Activated CD8-positive, alpha-beta memory T cell treated with anti-CD3 and anti-CD28 coated beads, Interleukin-2, amount 50 U/mL, for 24 hours (primary cell): ENCODE measurements at regions not wholly inside any gene's neighbourhood (a gene's known extent, or its start where the extent isn't known, plus 50 kb on each side); places are given as distances from the start of the nearest gene placed in this dataset.

Source experiments
- DNase-seq: peaks from one replicate; pipeline ENCODE4 v3.0.0-alpha.2; 2020; ENCODE audit errors: extremely low read depth

DNA sequence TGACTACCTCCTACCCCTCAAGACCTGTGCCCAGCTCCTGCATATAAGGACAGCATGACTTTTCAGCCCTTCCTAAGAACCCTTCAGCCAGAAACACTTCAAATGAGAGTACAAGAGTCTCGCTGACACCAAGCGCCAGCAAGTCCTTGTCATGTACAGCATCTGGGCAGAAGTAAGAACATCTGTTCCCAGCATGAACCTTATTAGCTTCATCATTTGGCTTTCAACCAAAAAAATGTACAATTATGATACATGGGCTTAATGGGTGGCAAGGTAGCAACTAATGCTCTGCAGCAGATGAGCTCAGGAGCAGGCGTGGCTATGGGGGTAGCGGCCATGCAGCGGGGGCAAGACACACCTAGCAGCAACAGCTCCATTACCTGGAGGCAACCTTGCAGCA lies 487.6 kb downstream of the COG6 start:
- no peak for DNase-seq

DNA sequence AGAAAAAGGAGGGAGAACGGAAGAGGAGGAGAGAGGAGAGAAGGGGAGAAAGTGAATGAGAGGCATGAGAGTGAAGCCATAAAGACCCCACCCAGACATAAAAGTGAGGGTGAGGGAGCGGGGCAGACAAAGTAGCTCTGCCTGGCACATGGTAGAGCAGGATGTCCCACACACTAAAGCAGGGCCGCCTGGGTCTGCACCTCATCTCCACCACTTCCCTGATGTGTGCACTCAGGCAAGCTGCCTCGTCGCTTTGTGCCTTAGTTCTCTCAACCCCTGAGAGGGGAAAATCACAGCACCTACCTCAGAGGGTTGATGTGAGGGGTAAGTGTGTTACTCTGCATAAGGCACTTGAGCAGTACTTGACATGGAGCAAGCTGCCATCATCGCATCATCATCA lies 488.1 kb downstream of the COG6 start:
- no peak for DNase-seq

DNA sequence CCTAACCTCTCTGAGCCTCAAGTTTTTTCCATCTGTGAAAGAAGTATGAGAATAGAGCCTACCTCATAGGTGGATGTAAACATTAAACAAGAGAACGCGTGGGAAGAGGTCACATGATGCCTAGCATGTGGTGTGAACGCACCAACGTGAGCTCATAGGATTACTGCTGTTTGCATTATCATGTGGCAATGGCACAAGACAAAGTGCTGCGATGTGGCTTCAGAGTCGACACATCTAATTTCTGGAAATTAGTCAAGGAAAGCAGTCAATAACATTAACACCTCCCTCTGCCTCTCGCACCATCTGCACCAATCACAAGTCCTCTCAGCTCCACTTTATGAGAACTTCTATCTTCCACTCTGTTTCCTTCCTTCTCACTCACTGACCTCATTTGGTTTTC lies 489.7 kb downstream of the COG6 start:
- DNase-seq, result no peak

DNA sequence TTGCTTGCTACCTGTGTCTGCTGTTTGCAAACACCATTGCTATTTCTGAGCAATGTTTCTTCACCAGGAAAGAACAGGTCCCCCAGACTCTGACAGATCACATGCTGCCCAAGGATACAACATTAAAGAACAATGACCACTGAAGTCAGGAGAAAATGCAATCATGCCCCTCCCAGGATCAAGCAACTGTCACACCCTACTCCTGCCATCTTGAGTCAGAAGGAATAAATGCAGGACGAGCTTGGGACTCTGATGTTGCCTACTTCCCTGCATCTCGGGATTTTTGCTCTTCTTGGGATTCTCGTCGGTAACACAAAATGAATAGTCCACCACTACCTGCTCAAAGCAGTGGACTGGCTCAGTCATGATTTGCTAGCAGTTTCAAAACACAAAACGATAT lies 490.6 kb downstream of the COG6 start:
- no peak for DNase-seq

DNA sequence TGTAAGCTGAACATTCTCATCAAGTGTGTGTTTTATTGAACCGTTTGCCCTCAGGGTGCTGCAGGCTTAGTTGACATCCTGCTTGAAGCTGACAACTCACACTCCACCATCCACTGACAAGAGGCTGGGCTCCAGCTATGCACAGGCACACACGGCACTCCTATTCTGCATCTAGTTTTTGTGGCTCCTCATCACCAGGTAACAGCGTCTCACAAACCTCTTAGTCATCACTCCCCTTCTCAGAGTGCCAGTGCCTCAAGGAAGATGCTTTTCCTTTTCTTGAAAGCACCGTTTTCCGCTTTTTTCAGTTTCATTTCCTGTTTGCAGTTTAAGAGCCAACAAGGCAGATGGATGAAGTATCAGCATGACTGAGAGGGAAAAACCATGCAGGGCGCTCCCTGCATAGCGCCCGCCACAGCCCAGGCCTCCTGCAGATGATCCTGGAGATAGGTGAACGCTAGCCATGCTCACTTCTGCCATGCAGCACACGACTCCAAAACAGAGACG lies 491.2 kb downstream of the COG6 start:
- no peak for DNase-seq

DNA sequence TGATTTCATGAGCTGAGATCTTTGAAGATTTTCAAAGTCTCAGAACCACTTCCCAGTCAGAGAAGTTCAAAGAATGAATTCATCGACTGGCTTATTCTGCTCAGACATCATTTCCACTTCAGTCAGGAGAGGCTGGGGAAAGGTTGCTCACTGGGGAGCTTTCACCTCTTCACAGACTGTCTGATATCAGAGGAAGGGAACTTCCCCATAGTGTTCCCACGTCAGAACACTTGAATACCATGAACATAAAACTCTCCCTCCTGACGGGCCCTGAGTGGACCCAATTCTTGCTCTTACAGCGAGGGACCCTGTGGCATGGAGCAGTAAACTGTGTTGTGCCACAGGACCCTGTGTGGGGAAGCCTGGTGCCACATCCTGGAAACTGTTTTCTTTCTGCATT lies 492.6 kb downstream of the COG6 start:
- no peak for DNase-seq

- DNase-seq, result no peak
Measured at GRCh38 chr13:40148742-40149141, 493.3 kb downstream of the COG6 start.

DNA sequence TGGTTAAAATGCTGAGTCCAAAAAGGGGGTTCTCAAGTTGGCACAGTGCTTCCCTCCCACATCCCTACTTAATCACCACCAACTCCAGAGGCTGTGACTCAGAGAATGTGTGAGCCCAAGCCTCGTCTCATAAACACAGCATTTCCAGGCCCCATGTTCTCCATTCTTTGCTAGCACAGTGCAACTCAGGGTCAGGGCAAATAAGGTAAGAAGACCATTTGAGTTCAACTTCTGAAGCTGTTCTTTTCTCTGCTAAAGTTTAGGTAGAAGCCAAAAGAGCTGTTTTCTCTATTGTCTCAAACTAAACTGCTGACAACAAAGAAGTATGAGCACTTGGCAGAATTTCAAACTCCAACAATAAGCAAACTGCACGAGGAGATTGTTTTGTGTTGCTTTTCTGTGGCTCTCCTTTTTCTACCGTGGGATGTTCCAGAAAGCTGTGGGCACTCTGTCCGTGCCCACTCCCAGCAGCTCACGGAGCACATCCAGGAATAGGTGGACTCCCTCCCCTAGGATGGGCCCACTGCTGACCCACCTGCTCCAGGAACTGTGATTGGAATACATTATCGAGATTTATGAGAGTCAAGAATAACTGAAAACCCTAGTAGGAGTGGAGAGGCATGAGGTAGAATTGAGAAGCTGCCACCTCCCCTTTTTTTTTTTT lies 494.3 kb downstream of the COG6 start:
- no peak for DNase-seq

DNA sequence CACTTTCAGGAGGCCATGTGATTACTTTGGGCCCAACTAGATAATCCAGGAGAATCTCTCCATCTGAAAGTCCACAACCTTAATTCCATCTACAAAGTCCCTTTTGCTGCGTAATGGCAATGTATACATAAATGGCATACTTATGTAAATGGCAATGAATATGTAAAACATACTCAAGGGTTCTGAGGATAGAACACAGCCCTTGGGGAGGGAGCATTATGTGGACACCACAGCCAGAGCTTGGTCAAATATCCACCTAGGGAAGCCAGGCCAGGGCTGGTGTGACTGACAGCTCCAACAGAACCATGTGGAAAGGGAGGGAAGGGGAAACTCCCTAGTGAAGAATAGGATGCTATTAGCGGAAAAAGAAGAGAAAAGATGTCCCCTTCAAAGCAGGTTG lies 496.2 kb downstream of the COG6 start:
- no peak for DNase-seq

GRCh38 chr13:40152145-40152544 lies 496.7 kb downstream of the COG6 start:
- no peak for DNase-seq

DNA sequence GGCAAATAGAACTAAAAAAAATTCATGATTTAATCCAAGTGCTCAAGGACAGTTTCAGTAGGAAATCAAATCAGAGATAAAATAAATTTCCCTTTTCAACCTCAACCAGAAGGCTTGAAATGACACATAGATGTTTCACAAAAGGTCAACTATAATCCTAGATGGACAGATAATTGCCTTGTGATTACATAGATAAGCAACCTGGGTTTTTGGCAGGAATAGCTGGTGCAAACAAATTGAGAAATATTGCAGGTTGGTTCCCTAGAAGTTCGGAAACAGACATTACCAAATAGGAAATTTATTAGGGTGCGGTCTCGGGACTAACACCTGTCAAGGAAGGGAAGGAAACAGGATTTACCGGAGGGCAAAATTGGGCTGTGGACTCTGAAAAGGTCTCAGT lies 497.5 kb downstream of the COG6 start:
- no peak for DNase-seq

DNA sequence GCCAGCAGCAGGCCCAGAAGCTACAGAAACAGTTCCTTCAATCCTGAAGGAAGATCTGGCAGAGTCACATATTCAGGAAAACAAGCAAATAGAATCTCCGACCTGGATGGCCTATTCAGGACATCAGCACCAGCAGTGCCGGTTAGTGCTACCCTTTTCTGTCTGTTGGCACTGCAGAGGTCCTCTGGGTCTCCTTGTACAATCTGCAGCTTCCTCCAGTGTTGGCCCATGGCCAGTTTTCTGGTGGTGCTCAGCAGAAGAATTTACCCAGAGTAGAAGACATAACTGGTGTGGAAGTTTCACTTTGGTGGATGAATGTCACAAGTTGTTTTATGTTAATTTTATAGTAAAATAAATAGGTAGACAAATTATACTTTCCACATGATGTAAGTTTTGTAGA lies 498.1 kb downstream of the COG6 start:
- DNase-seq, result no peak

DNA sequence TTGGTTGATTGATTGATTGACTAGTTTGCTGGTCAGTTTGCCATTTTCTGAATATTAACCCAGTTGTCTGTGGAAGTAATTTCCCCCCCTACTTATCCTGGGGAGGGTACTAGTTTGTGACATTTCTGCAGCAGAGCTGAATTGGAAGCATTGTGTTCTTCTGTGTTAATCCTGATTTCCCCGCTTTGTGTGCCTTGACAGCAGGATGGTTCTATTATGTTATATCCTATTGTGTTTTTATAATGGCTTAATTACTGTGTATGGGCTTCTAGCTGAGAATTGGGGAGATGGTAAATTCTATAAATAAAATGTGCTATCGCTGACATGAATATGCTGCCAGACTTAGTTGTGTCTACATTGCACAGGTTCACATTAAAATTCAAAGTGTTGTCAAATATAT lies 499.7 kb downstream of the COG6 start:
- no peak for DNase-seq

- DNase-seq, result no peak
Measured at GRCh38 chr13:40158218-40158617, 502.8 kb downstream of the COG6 start.

DNA sequence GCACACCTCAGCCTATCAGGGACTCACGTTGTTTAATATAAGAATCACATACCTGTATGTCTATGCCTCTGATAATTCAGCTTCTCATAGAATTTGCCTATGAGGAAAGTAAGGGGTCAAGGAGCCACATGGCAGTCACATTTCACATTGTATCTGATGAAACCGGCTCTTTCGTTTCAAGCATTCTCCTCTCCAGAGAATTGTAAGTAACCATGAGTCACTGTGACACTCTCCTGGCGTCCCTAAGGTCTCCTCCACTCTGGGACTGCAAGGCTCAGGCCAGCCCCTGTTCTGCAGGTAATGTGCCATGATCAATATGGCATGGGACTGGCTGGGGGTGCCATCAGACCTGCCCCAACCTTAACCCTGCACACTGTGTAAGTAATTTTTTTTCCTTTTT lies 503.3 kb downstream of the COG6 start:
- DNase-seq, result no peak

GRCh38 chr13:40159736-40160135 lies 504.3 kb downstream of the COG6 start:
- DNase-seq, result no peak

DNA sequence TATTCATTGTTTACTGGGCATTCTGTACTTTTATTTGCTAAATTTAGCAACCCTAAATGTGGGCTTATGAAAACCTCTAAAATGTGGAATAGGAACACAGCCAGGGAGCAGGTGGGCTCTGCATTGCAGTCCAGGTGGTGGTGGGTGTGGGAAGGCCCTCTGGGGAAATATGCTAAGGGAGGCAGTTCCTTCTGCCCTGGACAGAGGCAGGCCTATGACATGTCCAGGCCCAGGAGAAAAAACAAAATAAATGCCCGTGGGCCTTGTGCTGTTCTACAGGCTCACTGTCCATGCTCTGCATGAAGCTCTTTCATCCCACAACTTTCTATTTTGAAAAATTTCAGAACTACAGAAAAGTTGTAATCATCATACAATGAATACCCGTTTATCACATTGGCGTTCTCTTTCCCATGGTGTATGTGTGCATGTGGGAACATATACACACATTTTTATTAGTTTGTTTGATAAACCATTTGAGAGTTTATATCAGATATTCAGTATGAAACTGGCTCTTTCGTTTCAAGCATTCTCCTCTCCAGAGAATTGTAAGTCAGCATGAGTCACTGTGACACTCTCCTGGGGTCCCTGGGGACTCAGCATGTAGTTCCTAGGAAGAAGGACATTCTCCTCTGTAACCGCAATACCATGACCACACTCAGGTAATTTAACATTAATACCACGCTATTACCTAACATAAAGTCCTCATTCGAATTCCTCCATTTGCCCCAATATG lies 505.3 kb downstream of the COG6 start:
- DNase-seq, result no peak

DNA sequence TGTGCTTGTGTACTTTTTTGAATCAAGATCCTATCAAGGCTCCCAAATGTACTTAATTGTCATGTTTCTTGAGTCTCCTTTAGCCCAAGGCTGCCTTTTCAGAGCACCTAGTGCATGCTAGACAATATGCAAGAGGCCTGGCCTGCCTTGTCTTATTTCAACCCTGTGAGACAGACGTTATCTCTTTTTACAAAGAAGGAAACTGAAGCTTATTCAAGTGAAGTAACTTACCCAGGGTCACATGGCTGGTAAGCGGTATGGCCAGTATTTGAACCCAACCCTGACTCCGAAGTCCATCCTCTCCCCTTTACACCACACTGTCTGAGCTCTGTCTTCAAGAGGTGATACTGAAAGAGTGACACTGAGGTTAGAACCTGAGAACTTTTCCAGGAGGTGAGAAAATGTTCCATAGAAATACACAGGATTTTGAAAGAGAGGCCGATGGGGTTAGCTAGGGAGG lies 505.1 kb downstream of the FOXO1 start:
- DNase-seq, result no peak

DNA sequence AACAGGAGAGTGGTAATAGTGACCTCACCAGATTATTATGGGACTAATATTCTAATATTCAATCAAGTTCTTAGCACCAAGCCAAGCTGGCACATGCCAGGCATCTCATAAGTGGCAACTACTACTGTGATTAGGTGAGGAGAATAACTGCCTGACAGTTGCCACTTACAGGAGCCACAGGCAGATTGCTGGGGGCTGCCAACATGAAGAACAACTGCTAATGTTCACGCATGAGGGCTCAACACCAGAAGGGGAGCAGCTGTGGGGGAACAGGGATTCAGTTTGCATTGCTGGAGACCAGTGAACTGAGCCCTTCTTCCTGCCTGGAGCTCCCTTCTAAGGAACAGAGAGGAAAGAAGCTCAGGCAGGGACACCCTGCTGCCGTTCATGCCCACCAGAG lies 504.5 kb downstream of the FOXO1 start:
- no peak for DNase-seq

DNA sequence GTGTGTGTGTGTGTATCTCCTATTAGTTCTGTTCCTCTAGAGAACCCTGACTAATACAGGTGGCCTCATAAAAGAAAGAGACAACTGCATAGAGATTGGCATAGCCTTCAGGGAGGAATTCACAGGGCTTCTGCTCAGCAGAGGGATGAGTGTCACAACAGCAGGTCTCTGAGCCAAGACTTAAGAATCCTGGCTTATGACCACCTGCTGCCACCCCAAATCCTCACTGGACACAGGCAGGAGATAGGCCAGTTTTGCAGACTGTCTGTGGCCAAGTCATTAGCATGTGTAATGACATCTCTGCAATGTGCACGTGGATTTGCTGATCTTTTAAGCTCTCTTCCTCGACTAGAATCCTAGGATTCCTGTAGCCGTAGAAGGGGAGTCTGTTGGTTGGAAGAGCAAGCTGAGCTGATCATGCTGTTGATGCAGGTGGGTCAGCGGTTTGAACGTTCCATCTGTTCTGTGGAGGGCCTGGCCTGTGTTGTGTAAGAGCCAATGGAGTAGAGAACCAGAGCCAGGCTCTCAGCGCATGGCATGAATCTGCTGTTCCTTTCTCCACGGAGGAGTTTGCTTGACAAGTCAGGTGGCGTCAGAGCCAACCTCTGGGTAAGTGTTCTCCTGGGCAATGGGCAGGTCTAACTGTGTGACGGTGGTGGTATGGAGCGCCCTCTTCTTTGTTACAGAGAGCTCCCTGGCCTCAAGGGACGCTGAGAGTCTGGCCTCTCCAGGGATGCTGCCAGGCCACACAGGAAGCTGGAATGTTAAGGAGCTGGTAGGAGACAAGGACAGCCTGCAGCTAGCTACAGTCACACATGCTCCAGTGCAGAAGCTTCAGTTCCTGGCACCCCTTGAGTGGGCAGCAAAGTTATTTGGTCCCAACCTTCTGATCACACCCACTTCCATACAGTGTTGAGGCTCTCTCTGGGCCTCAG lies 503.1 kb downstream of the FOXO1 start:
- DNase-seq, result no peak

GRCh38 chr13:40164133-40164532 lies 502.3 kb downstream of the FOXO1 start:
- DNase-seq, result no peak

DNA sequence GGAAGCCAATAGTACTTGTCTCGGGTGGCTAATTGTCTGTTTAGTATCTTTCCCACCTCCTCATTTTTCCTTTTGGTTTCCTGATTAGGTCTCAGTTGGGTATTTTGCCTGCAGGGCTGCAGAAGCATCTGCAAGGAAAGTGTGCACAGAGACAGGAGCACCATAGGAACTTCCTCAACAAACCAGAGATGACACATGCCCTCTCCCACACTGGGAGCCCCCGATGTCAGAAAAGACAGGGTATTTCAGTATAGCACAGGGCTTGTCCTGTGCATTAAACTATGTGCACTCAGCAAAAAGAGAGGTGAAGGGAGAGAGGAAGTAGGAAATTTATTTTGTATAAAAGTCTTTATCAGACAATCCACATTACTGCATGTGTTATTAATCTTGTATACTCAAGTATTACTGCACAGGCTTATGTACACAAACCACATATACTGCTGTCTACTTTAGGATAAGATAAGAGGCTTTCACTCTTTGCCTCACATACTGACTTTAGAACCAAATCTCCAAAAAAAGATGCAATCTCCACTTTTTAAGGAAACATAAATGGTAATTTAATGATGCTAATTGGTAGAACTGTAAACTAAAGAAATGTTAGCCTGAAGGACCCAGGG lies 501.0 kb downstream of the FOXO1 start:
- DNase-seq, result no peak
